Gastroesophageal sphincter (tissue), 3 donors: ENCODE measurements at regions not wholly inside any gene's neighbourhood (a gene's known extent, or its start where the extent isn't known, plus 50 kb on each side); places are given as distances from the start of the nearest gene placed in this dataset.

Experiments used
- POLR2AphosphoS5 ChIP-seq: sonication (generic); formaldehyde crosslinking; IDR thresholded peaks from one replicate; pipeline ENCODE4 v1.6.1; 2017; ENCODE audit warnings: antibody characterized with exemption
- TF ChIP-seq, protein P1 (sequence below), 4 experiments: fragments of 200-600 bp in 2 of 4; fragments of 450-650 bp in 2 of 4; sonication (generic) in 1 of 4; IDR thresholded peaks; one replicate each; pipeline ENCODE4 v1.5.1; 2017 to 2019; ENCODE audit warnings: antibody characterized with exemption in 4 of 4, mild to moderate bottlenecking in 2 of 4, moderate library complexity in 2 of 4

DNA sequence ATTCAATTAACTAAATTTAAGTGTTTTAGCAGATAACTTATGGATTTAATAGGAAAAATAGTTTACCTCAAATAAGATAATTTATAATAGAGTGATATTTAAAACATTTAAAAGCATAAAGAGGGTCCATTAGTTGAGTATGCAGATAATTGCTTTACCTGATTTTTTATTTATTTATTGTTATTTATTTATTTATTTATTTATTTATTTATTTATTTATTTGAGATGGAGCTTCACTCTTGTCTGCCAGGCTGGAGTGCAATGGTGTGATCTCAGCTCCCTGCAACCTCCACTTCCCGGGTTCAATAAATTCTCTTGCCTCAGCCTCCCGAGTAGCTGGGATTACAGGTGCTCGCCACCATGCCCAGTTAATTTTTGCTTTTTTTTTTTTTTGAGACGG is 982.9 kb downstream of the TFAP2A start:
- TF ChIP-seq, protein P1, sequence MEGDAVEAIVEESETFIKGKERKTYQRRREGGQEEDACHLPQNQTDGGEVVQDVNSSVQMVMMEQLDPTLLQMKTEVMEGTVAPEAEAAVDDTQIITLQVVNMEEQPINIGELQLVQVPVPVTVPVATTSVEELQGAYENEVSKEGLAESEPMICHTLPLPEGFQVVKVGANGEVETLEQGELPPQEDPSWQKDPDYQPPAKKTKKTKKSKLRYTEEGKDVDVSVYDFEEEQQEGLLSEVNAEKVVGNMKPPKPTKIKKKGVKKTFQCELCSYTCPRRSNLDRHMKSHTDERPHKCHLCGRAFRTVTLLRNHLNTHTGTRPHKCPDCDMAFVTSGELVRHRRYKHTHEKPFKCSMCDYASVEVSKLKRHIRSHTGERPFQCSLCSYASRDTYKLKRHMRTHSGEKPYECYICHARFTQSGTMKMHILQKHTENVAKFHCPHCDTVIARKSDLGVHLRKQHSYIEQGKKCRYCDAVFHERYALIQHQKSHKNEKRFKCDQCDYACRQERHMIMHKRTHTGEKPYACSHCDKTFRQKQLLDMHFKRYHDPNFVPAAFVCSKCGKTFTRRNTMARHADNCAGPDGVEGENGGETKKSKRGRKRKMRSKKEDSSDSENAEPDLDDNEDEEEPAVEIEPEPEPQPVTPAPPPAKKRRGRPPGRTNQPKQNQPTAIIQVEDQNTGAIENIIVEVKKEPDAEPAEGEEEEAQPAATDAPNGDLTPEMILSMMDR (IDR thresholded peaks at IDR 0.05): no peak
- no peak for TF ChIP-seq POLR2AphosphoS5
